Activated naive CD8-positive, alpha-beta T cell treated with anti-CD3 and anti-CD28 coated beads, Interleukin-2, amount 50 U/mL, for 24 hours (primary cell): ENCODE measurements at regions not wholly inside any gene's neighbourhood (a gene's known extent, or its start where the extent isn't known, plus 50 kb on each side); places are given as distances from the start of the nearest gene placed in this dataset.
A peak's percentile ranks its signal among the peaks of the same experiment; 100 is the strongest.

Source experiments
- ATAC-seq: fragments of 150-1000 bp; cut with Tn5 transposase; one replicate; pipeline ENCODE4 v1.10.0; 2021
- DNase-seq: peaks from one replicate; pipeline ENCODE4 v3.0.0; 2021
- H3K27ac Mint-ChIP-seq: one replicate; pipeline ENCODE4 v1.8.0; 2021; ENCODE audit warnings: mild to moderate bottlenecking, mixed read lengths
- H3K27me3 Mint-ChIP-seq: one replicate; pipeline ENCODE4 v1.8.0; 2021; ENCODE audit warnings: mixed read lengths
- H3K36me3 Mint-ChIP-seq: one replicate; pipeline ENCODE4 v1.8.0; 2021; ENCODE audit warnings: low read depth, mixed read lengths
- H3K4me1 Mint-ChIP-seq: one replicate; pipeline ENCODE4 v1.8.0; 2021; ENCODE audit warnings: mixed read lengths
- H3K4me3 Mint-ChIP-seq: one replicate; pipeline ENCODE4 v1.8.0; 2021; ENCODE audit warnings: mild to moderate bottlenecking, moderate library complexity, mixed read lengths
- H3K9me3 Mint-ChIP-seq: one replicate; pipeline ENCODE4 v1.8.0; 2021; ENCODE audit warnings: mixed read lengths

DNA sequence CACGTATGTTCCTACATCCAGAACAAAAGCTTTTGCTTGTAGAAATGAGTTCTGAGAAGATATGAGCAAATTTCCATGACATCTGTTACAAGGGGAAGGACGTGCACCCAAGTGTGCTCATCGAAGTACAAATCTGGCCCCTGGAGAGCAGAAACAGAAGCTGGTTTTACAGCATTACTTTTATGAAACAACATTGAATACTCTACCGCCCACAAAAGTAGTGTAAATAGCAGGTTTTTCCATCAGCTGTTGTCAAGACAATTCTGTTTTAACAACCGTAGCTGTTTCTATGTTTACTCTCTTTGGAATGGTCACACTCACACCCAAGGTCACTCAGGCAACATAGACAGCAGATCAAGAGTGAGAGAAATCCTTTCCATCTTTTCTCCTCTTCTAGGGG is 114.2 kb upstream of the SSTR4 start:
- ATAC-seq (no peak), DNase-seq (no peak)
- Mint-ChIP-seq H3K27me3 (peaks cover 9% of the 10 kb centered on the region), H3K27ac (no peak overlapping the region), H3K9me3 (no peaks in the 10 kb centered on the region), H3K4me1 (peaks cover 10% of the 10 kb centered on the region), H3K36me3 (no peaks in the 10 kb centered on the region), H3K4me3 (no peak overlapping the region)

DNA sequence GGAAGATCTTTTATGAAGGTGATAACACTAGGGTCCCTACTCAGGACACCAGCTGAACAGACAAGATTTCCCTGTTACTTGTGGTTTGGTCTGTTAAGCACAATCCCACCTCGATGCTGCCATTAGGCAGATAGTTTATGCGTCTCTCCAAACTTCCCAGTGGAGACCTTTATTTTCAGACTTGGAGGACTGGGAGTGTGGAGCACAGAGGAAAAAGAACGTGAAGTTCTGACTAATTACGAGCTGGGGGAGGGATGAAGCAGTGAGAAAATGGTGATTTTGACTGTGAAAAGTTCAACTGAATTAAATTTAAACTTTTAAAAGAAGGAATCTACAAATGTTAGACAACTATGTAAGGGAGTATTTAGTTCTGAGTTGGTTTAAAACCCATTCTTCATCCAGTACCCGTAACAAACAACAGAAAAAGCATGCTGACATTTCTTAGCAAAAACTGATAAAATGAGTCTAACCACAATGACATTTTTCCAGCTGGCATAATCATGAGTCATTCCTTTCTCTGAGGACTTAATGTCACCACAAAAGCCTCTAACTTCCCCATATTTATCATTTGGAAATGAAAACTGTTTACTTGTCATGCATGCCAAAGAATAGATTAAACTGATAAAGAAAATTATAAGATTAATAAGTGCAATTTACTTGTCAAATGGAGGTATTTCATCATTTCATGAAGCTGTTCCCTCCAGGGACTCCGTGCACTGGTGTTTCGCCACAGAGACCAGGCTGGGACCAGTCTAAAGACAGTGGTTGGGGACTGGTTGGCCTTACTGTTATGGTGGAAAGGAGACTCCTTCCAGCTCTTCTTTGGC is 113.3 kb upstream of the SSTR4 start:
- H3K27ac Mint-ChIP-seq, result no peak overlapping the region
- no peak for ATAC-seq

DNA sequence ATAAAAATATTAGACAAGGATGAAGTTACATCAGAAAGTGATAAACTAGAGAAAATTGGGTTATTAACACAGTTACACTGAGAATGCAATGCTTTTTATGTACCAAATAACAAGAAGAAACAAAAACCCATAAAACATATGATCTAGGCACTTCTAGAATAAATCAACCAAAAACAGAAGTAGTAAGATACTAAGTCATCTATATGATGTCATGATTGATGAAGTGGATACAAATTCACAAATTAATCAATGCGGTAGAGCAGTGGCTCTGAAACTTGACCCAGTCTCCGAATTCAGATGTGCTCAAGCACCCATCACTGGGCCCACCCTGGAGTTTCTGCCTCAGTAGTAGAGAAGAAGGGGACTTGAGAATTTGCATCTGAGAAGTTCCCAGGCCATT is 112.1 kb upstream of the SSTR4 start:
- H3K27ac Mint-ChIP-seq, result no peak overlapping the region
- peaks cover 10% of the 10 kb centered on the region for H3K27me3 Mint-ChIP-seq
- no peaks in the 10 kb centered on the region for H3K9me3 Mint-ChIP-seq
- no peaks in the 10 kb centered on the region for H3K36me3 Mint-ChIP-seq
- ATAC-seq, result no peak
- no peak for DNase-seq
- peaks cover 10% of the 10 kb centered on the region for H3K4me1 Mint-ChIP-seq
- no peak overlapping the region for H3K4me3 Mint-ChIP-seq

More for the DNA sequence above, 113.3 kb upstream of the SSTR4 start:
- Mint-ChIP-seq H3K4me1 (peaks cover 10% of the 10 kb centered on the region), H3K4me3 (no peak overlapping the region), H3K9me3 (no peaks in the 10 kb centered on the region), H3K27me3 (peaks cover 9% of the 10 kb centered on the region), H3K36me3 (no peaks in the 10 kb centered on the region)
- DNase-seq, result no peak

DNA sequence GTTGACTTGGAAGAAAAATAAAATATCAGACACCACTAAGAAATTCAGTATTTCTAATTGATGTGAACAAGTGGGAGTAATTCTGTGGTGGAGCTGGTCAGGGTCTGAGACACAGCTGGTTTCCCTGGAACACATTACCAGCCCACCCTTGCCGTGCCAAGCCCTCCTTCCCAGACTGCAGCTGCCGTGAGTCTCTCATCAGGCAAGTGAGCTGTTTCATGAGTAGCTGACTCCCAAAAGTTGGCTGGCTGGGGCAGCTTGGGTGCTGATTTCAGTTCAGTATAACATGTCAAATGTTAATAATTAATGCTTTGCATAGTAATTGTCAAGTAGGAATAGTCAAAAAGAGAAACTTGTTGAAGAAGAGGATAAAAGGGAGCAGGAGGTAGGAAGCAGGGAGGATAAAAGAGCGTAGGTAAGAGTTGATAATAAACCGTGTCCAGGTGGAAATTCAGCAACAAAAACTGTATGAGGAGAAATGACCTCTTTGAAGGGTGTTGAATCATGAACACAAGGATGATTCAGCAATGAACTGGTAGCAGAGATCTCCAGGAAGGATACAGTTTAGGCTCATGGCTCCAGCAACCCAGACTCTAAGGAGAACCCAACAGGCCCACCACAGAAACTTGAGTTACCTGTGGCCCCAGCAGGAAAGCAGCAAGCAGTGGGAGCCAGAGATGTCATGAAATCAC is 110.9 kb upstream of the SSTR4 start:
- Mint-ChIP-seq H3K27ac (no peak overlapping the region), H3K9me3 (no peaks in the 10 kb centered on the region), H3K4me1 (peaks cover 10% of the 10 kb centered on the region), H3K27me3 (peaks cover 7% of the 10 kb centered on the region), H3K36me3 (no peaks in the 10 kb centered on the region), H3K4me3 (no peak overlapping the region)
- ATAC-seq, result no peak
- DNase-seq, result no peak

DNA sequence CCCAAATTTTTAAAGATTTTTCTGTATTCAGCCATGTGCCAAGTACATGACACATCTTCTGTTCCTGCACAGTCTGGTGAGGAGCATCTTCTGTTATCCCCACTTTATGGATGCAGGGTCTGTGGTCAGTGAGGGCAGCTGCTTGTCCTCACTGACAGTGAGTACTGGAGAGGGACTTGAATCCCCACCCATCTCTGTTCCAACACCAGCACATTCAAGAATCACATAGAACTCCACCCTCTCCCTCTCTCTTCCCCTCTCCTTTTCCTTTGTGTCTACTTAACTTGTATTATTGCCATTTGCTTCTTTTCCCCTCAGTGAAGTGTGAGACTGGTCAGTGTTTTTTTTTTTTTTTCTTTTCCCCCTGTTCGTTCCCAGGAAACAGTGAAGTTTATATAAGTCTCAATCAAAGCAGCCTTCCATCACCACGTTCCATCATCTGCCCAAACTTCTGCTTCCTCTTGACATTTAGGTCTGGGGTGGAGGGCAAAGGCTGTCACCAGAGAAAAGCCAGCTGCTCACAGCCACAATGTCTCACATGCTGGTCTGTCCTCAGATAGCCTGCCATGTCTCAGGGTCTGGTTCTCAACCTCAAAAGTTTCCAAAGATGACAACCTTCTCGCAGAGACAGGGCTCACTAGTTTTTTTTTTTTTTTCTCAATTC is 110.0 kb upstream of the SSTR4 start:
- H3K27ac Mint-ChIP-seq, result no peak overlapping the region
- ATAC-seq, result peak; percentile 59
- no peak for DNase-seq
- no peak overlapping the region for H3K4me3 Mint-ChIP-seq
- peaks cover 10% of the 10 kb centered on the region for H3K4me1 Mint-ChIP-seq
- H3K9me3 Mint-ChIP-seq, result no peaks in the 10 kb centered on the region
- peaks cover 7% of the 10 kb centered on the region for H3K27me3 Mint-ChIP-seq
- no peaks in the 10 kb centered on the region for H3K36me3 Mint-ChIP-seq

DNA sequence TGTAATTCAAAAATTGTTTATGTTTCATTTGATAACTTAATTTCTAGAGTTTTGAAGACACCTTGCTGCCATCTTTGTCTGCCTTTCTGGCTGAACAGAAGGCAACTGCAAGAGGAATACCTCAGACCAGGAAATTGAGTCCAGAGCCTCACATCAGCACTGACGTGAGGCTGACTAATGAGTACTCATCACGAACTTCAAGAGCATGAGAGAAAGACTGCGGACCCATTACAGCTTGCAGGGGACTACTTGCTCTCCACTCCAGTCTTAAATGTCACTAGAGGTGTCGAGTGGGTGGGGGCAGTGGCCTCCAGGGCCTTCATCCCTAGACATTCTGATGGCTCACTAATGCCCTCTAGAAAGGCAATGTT is 109.5 kb upstream of the SSTR4 start:
- peaks cover 10% of the 10 kb centered on the region for H3K4me1 Mint-ChIP-seq
- ATAC-seq (no peak), DNase-seq (no peak)
- H3K9me3 Mint-ChIP-seq, result no peaks in the 10 kb centered on the region
- no peaks in the 10 kb centered on the region for H3K36me3 Mint-ChIP-seq
- peaks cover 7% of the 10 kb centered on the region for H3K27me3 Mint-ChIP-seq
- H3K4me3 Mint-ChIP-seq, result no peak overlapping the region
- H3K27ac Mint-ChIP-seq, result no peak overlapping the region

DNA sequence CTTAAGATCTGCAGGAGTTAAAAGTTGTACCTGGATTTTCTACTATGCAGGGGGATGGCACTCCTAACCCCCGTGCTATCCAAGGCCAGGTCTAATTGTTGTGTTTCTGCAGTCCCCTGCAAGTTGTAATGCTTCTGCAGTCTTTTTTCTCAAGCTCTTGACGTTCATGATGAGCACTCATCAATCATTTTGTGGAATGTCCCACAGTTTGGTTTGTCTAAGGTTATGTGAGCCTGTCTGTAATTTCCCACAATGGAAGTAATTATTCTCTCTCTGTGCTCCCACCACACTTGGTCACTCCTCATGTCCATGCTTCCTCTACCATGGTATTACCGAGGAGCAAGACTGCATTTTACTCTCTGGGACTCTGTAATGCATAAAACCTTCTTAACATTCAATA is 107.6 kb upstream of the SSTR4 start:
- Mint-ChIP-seq H3K9me3 (no peaks in the 10 kb centered on the region), H3K36me3 (no peaks in the 10 kb centered on the region), H3K27ac (no peak overlapping the region), H3K27me3 (peaks cover 7% of the 10 kb centered on the region), H3K4me1 (peaks cover 5% of the 10 kb centered on the region), H3K4me3 (no peak overlapping the region)
- DNase-seq (no peak), ATAC-seq (no peak)

DNA sequence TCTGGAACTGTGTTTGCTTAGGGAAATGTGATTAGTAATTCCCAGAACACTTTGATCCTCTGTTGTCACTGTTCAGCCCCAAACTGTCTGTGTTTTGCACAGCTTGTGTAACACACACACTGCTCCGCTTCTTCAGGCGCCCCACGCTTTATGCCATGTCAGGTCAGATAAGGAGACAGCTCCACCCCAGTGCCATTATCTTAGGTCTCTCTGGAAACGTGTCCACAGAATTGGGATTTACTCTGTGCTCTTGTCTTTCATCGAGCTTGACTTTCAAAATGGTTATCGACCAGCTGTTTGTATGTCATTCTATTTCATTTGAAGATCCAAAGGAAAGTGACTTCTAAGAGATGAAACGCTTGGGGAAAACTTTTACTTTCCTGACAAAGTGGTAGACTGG is 106.4 kb upstream of the SSTR4 start:
- no peak overlapping the region for H3K4me3 Mint-ChIP-seq
- H3K27ac Mint-ChIP-seq, result no peak overlapping the region
- DNase-seq, result no peak
- H3K27me3 Mint-ChIP-seq, result peaks cover 7% of the 10 kb centered on the region
- no peaks in the 10 kb centered on the region for H3K9me3 Mint-ChIP-seq
- no peaks in the 10 kb centered on the region for H3K36me3 Mint-ChIP-seq
- ATAC-seq, result no peak
- H3K4me1 Mint-ChIP-seq, result peaks cover 5% of the 10 kb centered on the region

DNA sequence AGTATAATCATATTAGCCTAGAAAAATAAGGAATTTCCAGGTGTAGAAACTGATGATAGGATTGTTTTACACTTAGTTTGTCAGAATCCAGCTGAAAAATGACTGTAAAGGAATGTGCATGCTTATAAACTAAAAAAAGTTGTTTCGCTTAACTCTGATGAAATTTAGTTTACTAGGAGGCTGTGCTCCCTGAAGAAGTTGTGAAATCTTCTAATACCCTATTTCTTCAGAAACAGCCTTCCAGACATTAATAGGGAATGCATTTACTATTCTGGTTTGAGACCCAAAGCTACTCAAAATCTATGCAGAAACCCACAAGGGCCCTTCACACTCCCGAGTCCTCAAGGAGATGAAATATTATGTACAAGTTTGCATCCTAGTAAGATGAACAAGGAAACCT is 105.5 kb upstream of the SSTR4 start:
- H3K9me3 Mint-ChIP-seq, result peaks cover 4% of the 10 kb centered on the region
- peaks cover 5% of the 10 kb centered on the region for H3K4me1 Mint-ChIP-seq
- ATAC-seq, result no peak
- H3K4me3 Mint-ChIP-seq, result no peak overlapping the region
- H3K27me3 Mint-ChIP-seq, result peaks cover 7% of the 10 kb centered on the region
- H3K27ac Mint-ChIP-seq, result no peak overlapping the region
- DNase-seq, result no peak
- H3K36me3 Mint-ChIP-seq, result no peaks in the 10 kb centered on the region

DNA sequence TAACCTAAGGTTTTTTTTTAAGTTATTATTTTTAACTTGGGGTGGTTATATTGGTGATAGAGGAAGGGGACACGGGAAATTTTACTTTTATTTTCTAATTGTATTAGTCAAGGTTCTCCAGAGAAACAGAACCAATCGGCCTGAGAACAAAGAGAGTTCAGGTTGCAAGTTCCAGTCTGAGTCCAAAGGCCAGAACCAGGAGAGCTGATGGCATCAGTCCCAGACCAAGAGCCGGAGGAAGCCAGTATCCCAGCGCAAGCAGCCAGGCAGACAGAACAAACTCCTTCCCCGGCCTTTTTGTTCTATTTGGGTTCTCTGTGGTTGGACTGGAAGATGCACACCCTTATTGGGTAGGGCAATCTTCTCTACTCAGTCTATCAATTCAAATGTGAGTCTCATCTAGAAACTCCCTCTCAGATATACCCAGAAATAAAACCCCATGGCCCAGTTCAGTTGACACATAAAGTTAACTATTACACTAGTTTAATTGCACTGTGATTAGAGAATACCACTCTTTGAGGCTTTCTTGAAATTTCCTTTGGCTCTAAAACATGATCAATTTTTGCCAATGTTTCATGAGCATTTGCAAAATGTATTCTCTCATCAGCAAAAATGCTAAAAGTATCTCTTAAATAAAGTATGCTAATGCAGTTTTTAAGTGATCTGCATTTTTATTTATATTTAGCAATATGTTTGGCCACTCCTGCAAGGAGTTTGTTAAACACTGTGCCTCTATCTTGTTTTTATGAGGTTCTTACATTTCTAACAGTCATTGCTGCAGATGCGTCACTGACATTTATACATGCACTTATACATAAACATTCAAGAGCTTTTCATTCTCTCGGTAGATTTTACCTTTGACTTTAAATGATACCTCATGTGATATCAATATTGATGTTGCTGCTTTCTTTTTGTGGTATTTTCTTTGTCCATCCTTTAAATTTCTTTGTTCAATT is 103.2 kb upstream of the SSTR4 start:
- Mint-ChIP-seq H3K27ac (no peak overlapping the region), H3K36me3 (no peaks in the 10 kb centered on the region), H3K4me1 (no peaks in the 10 kb centered on the region), H3K9me3 (peaks cover 10% of the 10 kb centered on the region), H3K4me3 (no peak overlapping the region), H3K27me3 (peaks cover 3% of the 10 kb centered on the region)
- ATAC-seq (no peak), DNase-seq (no peak)

DNA sequence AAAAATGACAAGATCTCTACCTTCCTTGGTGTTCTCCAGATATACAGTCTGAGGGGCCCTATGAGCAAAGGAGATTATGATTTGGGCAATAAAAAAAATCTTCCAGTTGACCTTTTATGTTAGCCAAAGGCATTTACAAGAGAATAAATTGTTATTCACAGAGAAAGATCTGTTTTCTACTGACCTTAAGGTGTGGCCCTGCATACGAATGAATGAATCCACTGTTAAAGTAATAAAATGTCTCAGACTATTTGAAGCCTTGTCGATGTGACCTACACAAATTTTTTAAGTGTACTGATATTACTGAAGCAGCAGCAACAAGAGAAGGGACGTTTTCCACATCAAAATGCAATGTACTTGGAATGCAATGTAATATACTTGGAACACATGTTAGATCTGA is 95.9 kb upstream of the SSTR4 start:
- no peak for ATAC-seq
- Mint-ChIP-seq H3K4me3 (no peak overlapping the region), H3K36me3 (no peaks in the 10 kb centered on the region), H3K27ac (no peak overlapping the region), H3K9me3 (peaks cover 8% of the 10 kb centered on the region), H3K27me3 (no peaks in the 10 kb centered on the region), H3K4me1 (no peaks in the 10 kb centered on the region)
- DNase-seq, result no peak

DNA sequence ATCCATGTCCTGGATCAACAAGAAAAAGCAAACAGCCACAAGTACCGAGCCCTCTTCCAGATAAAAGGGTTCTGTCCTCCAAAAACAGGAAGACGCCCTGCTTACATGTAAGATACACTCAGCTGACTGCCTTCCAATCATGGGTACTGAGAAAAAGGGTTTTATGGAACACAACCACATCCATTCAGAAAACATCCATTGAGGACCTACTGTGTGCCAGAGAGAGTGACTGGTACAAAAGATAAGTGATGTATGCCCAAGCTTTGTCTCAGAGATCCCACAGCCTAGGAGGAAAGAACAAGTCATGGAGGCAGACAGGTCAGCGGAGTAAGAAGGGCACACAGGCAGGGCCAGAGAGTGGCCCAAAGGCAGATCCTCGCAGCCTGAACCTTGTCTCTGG is 94.8 kb upstream of the SSTR4 start:
- no peak overlapping the region for H3K4me3 Mint-ChIP-seq
- no peaks in the 10 kb centered on the region for H3K27me3 Mint-ChIP-seq
- no peaks in the 10 kb centered on the region for H3K36me3 Mint-ChIP-seq
- ATAC-seq, result no peak
- H3K27ac Mint-ChIP-seq, result no peak overlapping the region
- no peak for DNase-seq
- no peaks in the 10 kb centered on the region for H3K4me1 Mint-ChIP-seq
- peaks cover under 1% of the 10 kb centered on the region for H3K9me3 Mint-ChIP-seq

DNA sequence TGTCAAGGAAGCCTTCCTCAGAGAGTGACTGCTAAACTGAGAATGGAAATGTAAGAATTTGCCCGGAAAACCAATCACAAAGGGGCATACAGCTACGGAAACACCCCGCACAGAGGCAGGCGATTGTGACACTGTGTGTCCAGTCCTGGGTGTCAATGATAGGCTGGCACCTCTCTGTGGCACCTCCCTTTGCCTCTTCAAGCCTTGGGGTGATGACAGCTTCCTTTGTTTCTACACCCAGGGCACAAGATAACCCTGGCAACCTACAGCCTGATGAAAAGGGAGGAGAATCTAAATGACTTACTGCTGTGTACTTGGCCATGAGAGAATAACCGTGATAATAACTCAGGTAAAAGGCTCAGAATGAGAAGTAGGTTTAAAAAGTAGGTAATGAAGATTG is 93.6 kb upstream of the SSTR4 start:
- Mint-ChIP-seq H3K27me3 (no peaks in the 10 kb centered on the region), H3K36me3 (no peaks in the 10 kb centered on the region), H3K4me1 (no peaks in the 10 kb centered on the region), H3K27ac (no peak overlapping the region), H3K4me3 (no peak overlapping the region), H3K9me3 (no peaks in the 10 kb centered on the region)
- ATAC-seq, result no peak
- no peak for DNase-seq

DNA sequence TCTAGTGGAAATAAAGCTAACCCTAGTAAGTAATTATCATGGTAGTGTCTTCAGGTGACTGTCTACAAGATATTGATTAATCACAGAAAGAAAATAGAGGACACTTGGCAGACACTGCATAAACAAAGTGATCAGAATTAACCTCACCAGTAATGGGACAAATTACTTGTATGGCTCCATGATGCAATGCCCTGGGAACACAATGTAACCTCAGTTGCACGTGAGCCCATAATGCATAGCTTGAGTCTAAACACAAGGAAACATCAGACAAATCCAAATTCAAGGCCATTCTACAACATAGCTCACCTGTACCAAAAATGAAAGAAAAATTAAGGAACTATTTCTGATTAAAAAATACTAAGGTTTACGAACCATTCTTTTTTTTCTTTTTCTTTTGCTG is 92.4 kb upstream of the SSTR4 start:
- Mint-ChIP-seq H3K27ac (no peak overlapping the region), H3K4me1 (no peaks in the 10 kb centered on the region), H3K36me3 (no peaks in the 10 kb centered on the region), H3K27me3 (peaks cover 3% of the 10 kb centered on the region), H3K4me3 (no peak overlapping the region), H3K9me3 (no peaks in the 10 kb centered on the region)
- DNase-seq (no peak), ATAC-seq (no peak)
